ENCODE measurements at regions not wholly inside any gene's neighbourhood (a gene's known extent, or its start where the extent isn't known, plus 50 kb on each side); places are given as distances from the start of the nearest gene placed in this dataset.

DNA sequence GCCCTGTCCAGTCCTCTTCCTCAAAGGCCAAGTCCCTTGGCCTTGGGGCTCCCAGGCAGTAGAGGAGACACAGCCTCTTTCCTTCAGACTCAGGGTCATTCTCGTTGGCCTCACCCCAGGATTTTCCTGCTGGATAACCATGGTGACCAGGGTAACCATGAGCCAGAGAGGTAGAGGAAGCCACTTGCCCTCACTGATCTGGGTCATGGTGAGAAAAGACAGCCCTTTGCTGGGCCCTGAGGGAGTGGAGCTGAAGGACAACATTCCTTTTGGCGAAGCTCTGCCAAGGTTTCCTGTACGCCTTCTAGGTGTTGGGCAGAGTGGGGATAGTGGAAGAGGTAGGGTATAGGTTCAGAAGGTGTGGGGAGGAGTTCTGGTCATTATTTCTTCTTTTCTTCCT is 53.1 kb upstream of the WNT4 start:
- Mint-ChIP-seq H3K4me1 (ENCODE audit: low read depth in 2 of 2) (no peaks in the 10 kb centered on the region), H3K27me3 (peaks cover 13 to 34% of the 10 kb centered on the region in 2 donors), H3K4me3 (no peak overlapping the region), H3K36me3 (no peaks in the 10 kb centered on the region), H3K9me3 (no peaks in the 10 kb centered on the region), H3K27ac (no peak overlapping the region)
- DNase-seq (ENCODE audit: low spot score) (no peak), ATAC-seq (no peak)

DNA sequence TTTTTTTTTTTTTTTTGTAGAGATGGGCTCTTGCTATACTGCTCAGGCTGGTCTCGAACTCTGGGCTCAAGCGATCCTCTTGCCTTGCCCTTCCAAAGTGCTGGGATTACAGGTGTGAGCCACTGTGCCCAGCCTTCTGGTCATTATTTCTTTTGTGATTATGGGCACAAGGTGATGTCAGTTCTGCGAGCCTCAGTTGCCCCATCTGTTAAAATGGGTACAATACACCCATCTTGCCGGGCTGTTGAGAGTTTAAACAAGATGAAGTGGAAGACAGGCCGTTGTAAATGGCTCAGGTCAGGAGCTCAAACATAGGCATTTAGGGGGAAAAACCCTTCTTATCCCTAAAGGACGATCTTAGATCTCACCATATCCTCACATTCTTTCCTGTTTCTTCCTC is 53.7 kb upstream of the WNT4 start:
- Mint-ChIP-seq H3K27me3 (peaks cover 7 to 28% of the 10 kb centered on the region in 2 donors), H3K4me3 (no peak overlapping the region), H3K36me3 (no peaks in the 10 kb centered on the region), H3K9me3 (no peaks in the 10 kb centered on the region), H3K4me1 (ENCODE audit: low read depth in 2 of 2) (no peaks in the 10 kb centered on the region), H3K27ac (no peak overlapping the region)
- ATAC-seq: no peak
- DNase-seq (ENCODE audit: low spot score): no peak

DNA sequence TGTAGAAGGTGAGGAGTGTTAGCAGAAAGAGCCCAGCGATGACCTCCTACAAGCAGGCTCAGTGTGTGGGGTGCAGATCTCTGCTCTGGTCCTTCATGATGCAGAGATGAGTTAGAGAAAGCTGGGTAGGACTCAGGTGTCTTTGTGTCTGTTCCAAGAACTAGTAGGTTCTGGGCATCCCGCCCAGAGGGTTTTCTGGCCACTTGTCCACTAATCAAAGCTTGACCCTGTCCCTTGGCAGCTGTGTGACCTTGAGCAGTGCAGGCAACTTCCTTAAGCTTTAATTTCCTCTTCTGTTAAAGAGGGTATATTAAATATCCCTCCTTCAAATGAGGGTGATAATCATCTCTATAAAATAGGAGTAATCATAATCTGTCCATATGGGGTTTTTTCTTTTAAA is 54.7 kb upstream of the WNT4 start:
- DNase-seq (ENCODE audit: low spot score) (no peak), ATAC-seq (peak in 1 of 2 donors; percentile 45)
- H3K27ac Mint-ChIP-seq: no peak overlapping the region
- peaks cover 7 to 25% of the 10 kb centered on the region in 2 donors for H3K27me3 Mint-ChIP-seq
- H3K4me1 Mint-ChIP-seq (ENCODE audit: low read depth in 2 of 2): no peaks in the 10 kb centered on the region
- H3K4me3 Mint-ChIP-seq: no peak overlapping the region
- H3K9me3 Mint-ChIP-seq: no peaks in the 10 kb centered on the region
- H3K36me3 Mint-ChIP-seq: no peaks in the 10 kb centered on the region

DNA sequence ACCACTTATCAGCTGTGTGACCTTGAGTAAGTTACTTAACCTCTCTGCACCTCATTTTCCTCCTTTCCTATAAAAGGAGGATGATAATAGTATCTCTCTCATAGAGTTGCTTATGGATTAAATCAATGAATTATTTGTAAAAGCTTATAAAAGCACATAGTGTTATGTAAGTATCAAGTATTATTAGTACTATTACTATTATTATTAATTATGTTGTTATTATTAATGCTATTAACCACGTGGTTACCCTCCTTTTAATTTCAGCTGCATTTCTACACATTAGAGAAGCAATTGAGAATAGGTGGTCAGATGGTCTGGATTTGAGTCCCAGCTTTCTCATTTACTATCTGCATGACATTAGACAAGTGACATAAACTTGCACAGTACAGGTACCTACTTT is 58.1 kb upstream of the WNT4 start:
- DNase-seq (ENCODE audit: low spot score) (no peak), ATAC-seq (no peak)
- Mint-ChIP-seq H3K36me3 (no peaks in the 10 kb centered on the region), H3K27me3 (peaks cover 19 to 36% of the 10 kb centered on the region in 2 donors), H3K9me3 (no peaks in the 10 kb centered on the region), H3K27ac (no peak overlapping the region), H3K4me3 (no peak overlapping the region), H3K4me1 (ENCODE audit: low read depth in 2 of 2) (no peaks in the 10 kb centered on the region)

DNA sequence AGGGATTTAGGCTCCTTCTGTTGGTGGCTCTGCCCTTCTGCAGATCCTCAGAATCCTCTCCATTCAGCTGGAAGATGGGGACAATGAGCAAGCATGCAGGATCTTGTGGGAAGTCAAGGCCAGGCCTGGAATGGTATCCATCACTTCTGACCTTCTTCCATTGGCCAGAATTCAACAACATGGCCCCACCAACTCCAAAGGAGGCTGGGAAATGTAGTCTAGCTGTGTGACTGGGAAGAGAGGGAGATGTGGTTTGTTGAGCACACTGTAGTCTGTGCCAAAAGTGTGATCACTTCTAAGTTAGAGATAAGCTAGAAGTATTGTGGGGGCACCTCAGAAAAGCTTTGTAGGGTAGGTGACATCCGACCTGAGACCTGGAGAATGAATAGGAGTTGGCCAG is 60.4 kb upstream of the WNT4 start:
- Mint-ChIP-seq H3K36me3 (no peaks in the 10 kb centered on the region), H3K4me1 (ENCODE audit: low read depth in 2 of 2) (no peaks in the 10 kb centered on the region), H3K4me3 (no peak overlapping the region), H3K27ac (no peak overlapping the region), H3K27me3 (peaks cover 27 to 29% of the 10 kb centered on the region in 2 donors), H3K9me3 (no peaks in the 10 kb centered on the region)
- ATAC-seq (no peak), DNase-seq (ENCODE audit: low spot score) (no peak)

DNA sequence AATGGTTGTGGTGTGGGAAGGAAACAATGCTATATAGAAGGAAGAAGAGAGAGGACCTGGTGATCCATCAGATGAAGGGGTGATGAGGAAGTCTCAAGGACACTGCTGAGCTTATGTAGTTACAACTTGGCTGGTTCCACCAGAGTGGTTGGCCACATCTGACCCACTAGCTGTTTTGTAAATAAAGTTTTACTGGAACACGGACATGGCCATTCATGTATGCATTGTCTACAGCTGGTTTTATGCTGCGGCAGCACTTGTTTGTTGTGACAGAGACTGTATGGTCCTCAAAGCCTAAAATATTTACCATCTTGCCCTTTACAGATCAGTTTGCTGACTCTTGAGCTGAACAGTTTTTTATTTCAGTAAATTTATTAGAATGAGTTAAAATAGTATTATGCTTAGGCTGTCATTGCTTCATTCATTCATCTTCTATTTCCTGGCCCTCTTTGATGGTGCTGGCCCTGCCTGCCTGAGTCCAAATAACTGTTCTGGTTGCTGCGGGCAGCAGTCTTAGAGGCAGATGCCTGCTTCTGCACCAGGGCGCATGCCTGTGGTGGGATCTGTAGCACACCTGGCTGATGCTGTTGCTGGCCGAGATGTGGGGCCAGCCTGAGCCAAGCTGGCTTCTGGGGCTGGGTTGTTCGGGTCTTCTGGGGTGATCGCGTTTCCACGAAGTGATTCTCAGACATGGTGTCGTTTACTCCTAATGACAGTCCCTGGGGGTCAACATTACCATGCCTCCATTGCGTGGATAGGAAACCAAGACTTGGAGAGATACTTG is 61.4 kb upstream of the WNT4 start:
- ATAC-seq (no peak), DNase-seq (ENCODE audit: low spot score) (no peak)
- H3K36me3 Mint-ChIP-seq: no peaks in the 10 kb centered on the region
- H3K27me3 Mint-ChIP-seq: peaks cover 30 to 33% of the 10 kb centered on the region in 2 donors
- no peaks in the 10 kb centered on the region for H3K4me1 Mint-ChIP-seq (ENCODE audit: low read depth in 2 of 2)
- no peak overlapping the region for H3K4me3 Mint-ChIP-seq
- H3K27ac Mint-ChIP-seq: no peak overlapping the region
- no peaks in the 10 kb centered on the region for H3K9me3 Mint-ChIP-seq

DNA sequence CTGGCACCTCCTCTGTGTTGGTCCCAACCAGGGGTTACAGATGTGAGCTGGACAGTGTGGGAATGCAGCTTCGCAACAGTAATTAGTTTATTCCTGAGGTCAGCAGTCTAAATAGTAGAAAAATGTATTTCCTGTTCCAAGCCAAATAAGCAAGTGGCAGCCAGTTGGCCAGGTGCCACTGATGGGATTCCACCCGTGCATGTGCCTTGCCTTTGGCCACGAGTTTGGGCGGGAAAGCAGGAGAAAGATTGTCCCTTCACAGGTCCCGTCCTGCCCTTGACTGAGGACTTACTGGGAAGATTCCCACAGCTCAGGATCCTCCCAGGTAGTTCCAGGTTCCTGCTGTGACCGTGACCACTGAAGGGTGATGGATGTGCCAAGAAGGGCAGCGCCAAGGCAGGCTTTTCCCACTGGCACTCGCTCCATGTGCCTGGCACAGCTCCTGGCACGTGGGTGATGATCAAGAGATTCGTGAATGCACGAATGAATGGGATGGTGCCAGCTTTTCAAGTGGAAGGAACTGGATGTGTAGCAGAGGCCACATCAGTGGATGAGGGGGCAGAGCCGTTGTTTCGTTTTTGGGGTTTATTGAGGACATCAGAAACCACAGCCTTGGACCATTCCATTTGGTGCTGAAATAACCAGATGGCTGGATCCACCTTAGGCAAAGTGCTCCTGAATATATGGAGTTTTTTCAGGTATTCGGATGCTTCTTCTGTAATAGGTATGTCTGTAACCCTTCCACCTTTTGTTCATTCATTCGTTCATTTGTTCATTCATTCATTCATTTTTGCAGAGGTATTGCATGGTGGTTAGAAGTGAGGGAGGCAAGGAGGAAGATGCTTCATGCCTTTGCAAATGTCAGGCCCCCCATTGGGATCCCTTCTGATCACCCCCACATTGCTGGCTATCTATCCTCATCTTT is 62.4 kb upstream of the WNT4 start:
- Mint-ChIP-seq H3K36me3 (no peaks in the 10 kb centered on the region), H3K4me1 (ENCODE audit: low read depth in 2 of 2) (no peaks in the 10 kb centered on the region), H3K4me3 (no peak overlapping the region), H3K27me3 (peaks cover 35 to 37% of the 10 kb centered on the region in 2 donors), H3K27ac (no peak overlapping the region), H3K9me3 (no peaks in the 10 kb centered on the region)
- DNase-seq (ENCODE audit: low spot score): no peak
- ATAC-seq: no peak

DNA sequence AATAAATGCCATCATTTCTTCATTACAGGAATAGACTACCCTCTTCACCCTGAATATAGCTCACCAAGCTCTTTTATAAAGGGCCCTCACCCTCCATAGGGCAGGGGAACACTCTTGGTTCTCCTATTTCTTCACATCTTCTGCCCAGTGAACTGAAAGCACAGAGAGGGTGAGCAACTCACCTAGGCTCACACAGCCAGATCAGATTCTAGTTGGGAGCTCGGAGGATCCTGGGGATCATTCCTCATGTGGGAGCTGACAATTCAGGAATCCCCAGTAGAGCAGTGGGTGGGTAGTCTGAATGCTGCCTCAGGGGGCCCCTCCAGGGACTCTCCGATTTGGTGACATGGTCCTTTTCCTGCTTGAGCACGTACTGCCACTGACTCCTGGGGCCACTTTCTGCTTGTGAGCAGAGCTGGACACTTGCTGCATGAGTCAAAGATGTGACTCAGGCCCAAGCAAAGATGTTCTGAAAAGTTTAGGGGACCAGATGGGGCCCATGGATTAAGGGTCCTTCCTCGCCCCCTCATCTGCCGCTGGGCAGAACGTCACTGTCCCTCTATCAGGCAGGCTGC is 63.7 kb upstream of the WNT4 start:
- peaks cover 42 to 44% of the 10 kb centered on the region in 2 donors for H3K27me3 Mint-ChIP-seq
- ATAC-seq (no peak), DNase-seq (ENCODE audit: low spot score) (no peak)
- no peaks in the 10 kb centered on the region for H3K36me3 Mint-ChIP-seq
- H3K4me1 Mint-ChIP-seq (ENCODE audit: low read depth in 2 of 2): no peaks in the 10 kb centered on the region
- no peaks in the 10 kb centered on the region for H3K9me3 Mint-ChIP-seq
- no peak overlapping the region for H3K4me3 Mint-ChIP-seq
- no peak overlapping the region for H3K27ac Mint-ChIP-seq

DNA sequence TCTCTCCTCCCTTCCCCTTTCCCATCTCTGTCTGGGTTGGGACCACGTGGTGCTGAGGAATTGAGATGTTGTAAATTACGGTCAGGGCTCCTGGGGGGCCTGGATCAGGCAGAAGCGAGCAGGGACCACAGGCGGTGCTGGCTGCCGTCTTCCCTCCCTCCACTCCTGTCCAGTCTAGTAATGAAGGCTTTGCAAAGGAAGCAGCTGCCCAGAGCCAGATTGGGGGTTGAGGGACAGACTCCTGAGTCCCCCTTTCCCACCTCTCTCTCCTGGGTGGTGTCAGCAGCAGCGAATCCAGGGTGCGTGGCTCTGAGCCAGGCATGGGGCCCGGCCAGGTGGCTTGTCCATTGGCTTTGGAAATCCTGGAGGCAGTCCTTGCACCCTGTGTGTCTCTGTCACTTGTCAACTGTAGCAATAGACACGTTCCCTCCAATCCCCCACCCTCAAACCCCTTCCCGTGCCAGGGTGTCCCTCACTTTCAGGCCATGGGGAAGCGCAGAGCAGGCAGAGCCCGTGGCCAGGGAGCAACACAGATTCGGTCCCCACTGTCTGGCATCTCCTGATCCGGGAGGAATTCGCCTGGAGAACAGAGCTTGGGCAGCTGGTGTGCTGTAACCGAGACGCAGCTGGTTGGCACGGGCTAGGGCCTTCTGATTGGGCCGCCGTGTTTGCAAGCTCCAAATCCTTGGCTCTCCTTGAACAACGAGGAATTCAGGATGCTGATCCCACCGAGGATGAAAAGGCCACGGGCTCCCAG is 64.8 kb upstream of the WNT4 start:
- ATAC-seq (no peak), DNase-seq (ENCODE audit: low spot score) (no peak)
- no peak overlapping the region for H3K27ac Mint-ChIP-seq
- peaks cover 47 to 52% of the 10 kb centered on the region in 2 donors for H3K27me3 Mint-ChIP-seq
- H3K4me3 Mint-ChIP-seq: no peak overlapping the region
- no peaks in the 10 kb centered on the region for H3K4me1 Mint-ChIP-seq (ENCODE audit: low read depth in 2 of 2)
- no peaks in the 10 kb centered on the region for H3K36me3 Mint-ChIP-seq
- H3K9me3 Mint-ChIP-seq: no peaks in the 10 kb centered on the region

DNA sequence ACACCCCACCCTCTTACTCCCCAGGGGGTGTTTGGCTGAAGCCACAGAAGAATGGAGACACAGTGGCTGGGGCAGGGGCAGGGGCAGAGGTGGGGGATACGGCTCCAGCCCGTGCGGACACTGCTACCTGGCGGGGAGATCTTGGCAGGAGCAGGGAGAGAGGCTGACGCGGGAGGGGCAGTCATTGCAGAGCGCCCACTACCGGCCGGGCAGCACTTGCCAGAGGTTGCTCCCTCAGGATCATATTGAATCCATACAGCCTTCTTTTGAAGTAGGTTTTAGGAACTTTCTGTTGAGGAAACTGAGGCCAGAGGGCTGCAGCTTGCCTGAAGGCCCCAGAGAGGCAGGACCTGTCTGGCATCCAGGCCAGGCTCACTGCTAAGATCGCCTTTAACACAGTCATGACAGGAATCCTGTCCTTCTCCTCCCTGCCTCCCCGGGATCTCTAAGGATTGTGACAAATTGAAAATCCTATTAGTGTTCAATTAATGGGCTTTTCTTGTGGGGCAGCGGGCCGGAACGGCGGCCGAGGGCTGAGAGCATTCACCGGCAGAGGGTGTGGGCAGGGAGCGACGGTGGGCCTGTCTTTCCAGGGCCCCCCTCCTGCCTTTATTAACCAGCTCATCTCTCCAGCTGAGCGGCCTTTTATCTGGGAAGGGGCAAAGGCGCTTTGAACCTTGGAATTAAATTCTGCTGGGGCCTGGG is 65.5 kb upstream of the WNT4 start:
- no peaks in the 10 kb centered on the region for H3K4me1 Mint-ChIP-seq (ENCODE audit: low read depth in 2 of 2)
- ATAC-seq: no peak
- H3K9me3 Mint-ChIP-seq: no peaks in the 10 kb centered on the region
- no peak overlapping the region for H3K4me3 Mint-ChIP-seq
- H3K36me3 Mint-ChIP-seq: no peaks in the 10 kb centered on the region
- no peak for DNase-seq (ENCODE audit: low spot score)
- peaks cover 49 to 52% of the 10 kb centered on the region in 2 donors for H3K27me3 Mint-ChIP-seq
- no peak overlapping the region for H3K27ac Mint-ChIP-seq

DNA sequence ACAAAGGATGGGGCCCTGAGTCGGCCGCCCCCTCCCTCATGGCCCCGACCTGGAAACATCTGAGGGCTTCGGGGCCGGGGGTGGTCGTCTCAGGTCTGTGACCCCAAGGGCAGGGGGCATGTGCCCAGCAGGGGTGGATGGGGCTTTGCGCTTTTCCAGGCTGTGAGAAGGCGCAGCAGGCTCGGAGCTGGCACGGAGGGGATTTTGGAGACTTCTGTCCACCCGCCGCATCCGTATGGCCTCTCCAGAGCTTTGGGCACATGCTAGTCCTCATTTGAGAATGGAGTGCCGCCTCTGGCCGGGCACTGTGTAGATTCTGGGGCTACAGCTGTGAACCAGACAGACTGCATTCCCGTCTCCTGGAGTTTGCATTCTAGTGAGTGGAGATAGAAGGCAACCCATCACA is 66.1 kb upstream of the WNT4 start:
- H3K4me3 Mint-ChIP-seq: no peak overlapping the region
- no peaks in the 10 kb centered on the region for H3K4me1 Mint-ChIP-seq (ENCODE audit: low read depth in 2 of 2)
- ATAC-seq (no peak), DNase-seq (ENCODE audit: low spot score) (no peak)
- H3K27ac Mint-ChIP-seq: no peak overlapping the region
- no peaks in the 10 kb centered on the region for H3K9me3 Mint-ChIP-seq
- peaks cover 45 to 52% of the 10 kb centered on the region in 2 donors for H3K27me3 Mint-ChIP-seq
- H3K36me3 Mint-ChIP-seq: no peaks in the 10 kb centered on the region

DNA sequence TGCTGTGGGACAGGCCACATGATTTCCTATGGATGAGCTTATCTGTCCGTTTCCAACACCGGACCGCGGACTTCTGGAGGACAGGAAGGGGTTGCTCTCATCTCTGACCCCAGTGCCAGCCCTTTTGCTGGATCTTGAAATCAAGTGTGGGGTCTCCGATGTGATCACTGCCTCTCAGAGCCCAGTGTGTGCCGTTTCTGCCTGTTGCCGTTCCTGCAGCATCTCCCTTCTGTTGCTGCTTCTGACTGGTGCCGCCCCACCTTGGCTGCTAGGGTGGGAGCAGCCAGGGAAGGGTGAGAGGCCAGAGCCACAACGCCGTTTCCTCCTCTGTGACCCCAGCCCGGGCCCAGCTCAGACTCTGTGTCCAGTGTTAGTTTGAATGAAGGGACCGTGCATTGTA is 67.3 kb upstream of the WNT4 start:
- Mint-ChIP-seq H3K36me3 (no peaks in the 10 kb centered on the region), H3K4me3 (no peak overlapping the region), H3K27ac (no peak overlapping the region), H3K9me3 (no peaks in the 10 kb centered on the region), H3K4me1 (ENCODE audit: low read depth in 2 of 2) (no peaks in the 10 kb centered on the region), H3K27me3 (peaks cover 44 to 63% of the 10 kb centered on the region in 2 donors)
- ATAC-seq: no peak
- no peak for DNase-seq (ENCODE audit: low spot score)

DNA sequence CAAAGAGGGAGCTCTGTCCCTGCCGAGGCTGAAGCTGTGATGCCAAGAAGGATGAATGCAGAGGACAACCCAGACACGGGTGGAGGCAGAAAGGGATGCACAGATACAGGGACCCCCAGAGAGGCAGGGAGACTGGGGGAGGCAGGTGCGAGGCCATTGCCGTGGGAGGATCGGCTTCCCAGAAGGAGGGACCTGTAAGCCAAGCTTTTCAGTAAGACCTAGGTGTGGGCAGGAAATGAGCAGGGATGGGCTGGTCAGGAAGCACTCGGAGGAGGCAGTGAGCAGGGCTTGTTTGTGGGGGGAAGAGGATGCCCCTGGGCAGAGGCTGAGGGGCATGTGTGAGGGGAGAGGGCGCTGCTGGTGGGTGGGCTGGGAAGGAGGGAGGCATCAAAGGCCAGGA is 67.7 kb upstream of the WNT4 start:
- no peak overlapping the region for H3K27ac Mint-ChIP-seq
- DNase-seq (ENCODE audit: low spot score): peak; percentile 23
- no peaks in the 10 kb centered on the region for H3K36me3 Mint-ChIP-seq
- no peaks in the 10 kb centered on the region for H3K9me3 Mint-ChIP-seq
- H3K4me1 Mint-ChIP-seq (ENCODE audit: low read depth in 2 of 2): no peaks in the 10 kb centered on the region
- no peak overlapping the region for H3K4me3 Mint-ChIP-seq
- peaks cover 39 to 63% of the 10 kb centered on the region in 2 donors for H3K27me3 Mint-ChIP-seq
- no peak for ATAC-seq
